CD4-positive, alpha-beta T cell (primary cell): ENCODE measurements at regions not wholly inside any gene's neighbourhood (a gene's known extent, or its start where the extent isn't known, plus 50 kb on each side); places are given as distances from the start of the nearest gene placed in this dataset.
"Not testable (repeated sequence)": the region's sequence is repeated elsewhere in the genome, so short reads cannot be mapped to it uniquely, and the experiment has no call there.

ENCODE experiments used
- ATAC-seq: fragments of 200-7000 bp; cut with Tn5 transposase; one replicate; pipeline ENCODE4 v1.10.0; 2022; ENCODE audit warnings: mild to moderate bottlenecking; ENCODE audit not compliant: poor library complexity
- CTCF ChIA-PET: fragments of 350-600 bp; sonication (Branson Sonifier 250); formaldehyde crosslinking; loops from one replicate; lab custom pipeline; 2021; ENCODE audit warnings: antibody characterized with exemption, inconsistent platforms; lab: Charles Lee
- POLR2A ChIA-PET: fragments of 350-600 bp; sonication (Branson Sonifier 250); formaldehyde crosslinking; loops from one replicate; lab custom pipeline; 2021; ENCODE audit warnings: antibody characterized with exemption, inconsistent platforms; lab: Charles Lee
- DNase-seq, 14 experiments: peaks; one replicate each; pipeline ENCODE4 v3.0.0-alpha.2; 2013 to 2020; ENCODE audit warnings: mixed read lengths in 2 of 14
- H3K27ac ChIP-seq, 2 donors: one replicate each; pipeline versions ENCODE4 v1.5.1 to v1.7.0; 2013; ENCODE audit warnings: low read length in 2 of 2, low read depth in 1 of 2, mild to moderate bottlenecking in 1 of 2
- H3K27me3 ChIP-seq, 2 experiments: 1 replicate in 1 of 2; 2 replicates in 1 of 2; pipeline versions ENCODE4 v1.6.1 to v1.7.0; 2013; ENCODE audit warnings: low read length in 2 of 2, control low read depth in 1 of 2, mild to moderate bottlenecking in 1 of 2, moderate library complexity in 1 of 2; ENCODE audit not compliant: insufficient read depth in 2 of 2, control insufficient read depth in 1 of 2
- H3K36me3 ChIP-seq: one replicate; pipeline ENCODE4 v1.6.1; 2013; ENCODE audit warnings: low read length, control low read depth; ENCODE audit not compliant: insufficient read depth
- H3K4me1 ChIP-seq: one replicate; pipeline ENCODE4 v1.6.1; 2013; ENCODE audit warnings: low read length, control low read depth; ENCODE audit not compliant: insufficient read depth
- H3K4me3 ChIP-seq: one replicate; pipeline ENCODE4 v1.5.1; 2013; ENCODE audit warnings: mild to moderate bottlenecking, low read length, moderate library complexity
- H3K9me3 ChIP-seq, 2 experiments: 1 replicate in 1 of 2; 2 replicates in 1 of 2; pipeline versions ENCODE4 v1.6.1 to v1.7.0; 2013; ENCODE audit warnings: low read length in 2 of 2, mild to moderate bottlenecking in 2 of 2, control low read depth in 1 of 2, moderate library complexity in 1 of 2; ENCODE audit not compliant: control insufficient read depth in 1 of 2, insufficient read depth in 1 of 2
- H3K27ac Mint-ChIP-seq: one replicate; pipeline ENCODE4 v1.8.0; 2020; ENCODE audit warnings: mixed read lengths
- H3K27me3 Mint-ChIP-seq: one replicate; pipeline ENCODE4 v1.8.0; 2021; ENCODE audit warnings: mixed read lengths
- H3K36me3 Mint-ChIP-seq: one replicate; pipeline ENCODE4 v1.8.0; 2021; ENCODE audit warnings: low read depth, mixed read lengths
- H3K4me1 Mint-ChIP-seq: one replicate; pipeline ENCODE4 v1.8.0; 2021; ENCODE audit warnings: low read depth, mixed read lengths
- H3K4me3 Mint-ChIP-seq: one replicate; pipeline ENCODE4 v1.8.0; 2020; ENCODE audit warnings: mild to moderate bottlenecking, mixed read lengths
- H3K9me3 Mint-ChIP-seq: one replicate; pipeline ENCODE4 v1.8.0; 2020; ENCODE audit warnings: mixed read lengths
- intact Hi-C, 2 experiments: fragments of 100-400 bp; cut with DNase I in 1 of 2; cut with micrococcal nuclease in 1 of 2; formaldehyde crosslinking; loops; one replicate each; pipeline versions ENCODE4 v1.15.1 to v1.9.0; 2023 to 2025; cut with DNase I, micrococcal nuclease
- TF ChIP-seq, protein P1 (sequence below): fragments of 200-600 bp; IDR thresholded peaks from one replicate; pipeline ENCODE4 v1.8.0; 2022; ENCODE audit warnings: antibody characterized with exemption, mild to moderate bottlenecking

DNA sequence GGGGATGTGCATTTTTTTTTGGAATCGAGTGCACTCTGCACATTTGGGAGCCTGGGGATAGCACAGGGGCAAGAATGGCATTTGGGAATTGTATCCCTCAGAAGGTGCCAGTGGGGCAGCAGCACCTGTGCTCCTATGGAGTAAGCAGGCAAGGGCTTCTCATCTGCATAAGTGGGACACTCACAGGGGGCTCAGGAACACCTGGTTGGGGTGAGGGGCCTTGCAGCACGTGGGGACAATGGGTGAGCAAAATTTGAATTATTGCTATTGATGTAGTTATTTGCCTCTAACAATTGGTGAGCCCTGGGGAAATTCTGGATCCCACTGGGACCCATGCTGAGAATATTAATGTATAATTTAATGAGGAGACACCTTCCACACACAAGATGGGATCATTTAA is 274.2 kb downstream of the TTC6 start:
- TF ChIP-seq, protein P1, sequence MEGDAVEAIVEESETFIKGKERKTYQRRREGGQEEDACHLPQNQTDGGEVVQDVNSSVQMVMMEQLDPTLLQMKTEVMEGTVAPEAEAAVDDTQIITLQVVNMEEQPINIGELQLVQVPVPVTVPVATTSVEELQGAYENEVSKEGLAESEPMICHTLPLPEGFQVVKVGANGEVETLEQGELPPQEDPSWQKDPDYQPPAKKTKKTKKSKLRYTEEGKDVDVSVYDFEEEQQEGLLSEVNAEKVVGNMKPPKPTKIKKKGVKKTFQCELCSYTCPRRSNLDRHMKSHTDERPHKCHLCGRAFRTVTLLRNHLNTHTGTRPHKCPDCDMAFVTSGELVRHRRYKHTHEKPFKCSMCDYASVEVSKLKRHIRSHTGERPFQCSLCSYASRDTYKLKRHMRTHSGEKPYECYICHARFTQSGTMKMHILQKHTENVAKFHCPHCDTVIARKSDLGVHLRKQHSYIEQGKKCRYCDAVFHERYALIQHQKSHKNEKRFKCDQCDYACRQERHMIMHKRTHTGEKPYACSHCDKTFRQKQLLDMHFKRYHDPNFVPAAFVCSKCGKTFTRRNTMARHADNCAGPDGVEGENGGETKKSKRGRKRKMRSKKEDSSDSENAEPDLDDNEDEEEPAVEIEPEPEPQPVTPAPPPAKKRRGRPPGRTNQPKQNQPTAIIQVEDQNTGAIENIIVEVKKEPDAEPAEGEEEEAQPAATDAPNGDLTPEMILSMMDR, result no peak
- Histone ChIP-seq H3K4me3 (no peak overlapping the region), H3K36me3 (no peaks in the 10 kb centered on the region), H3K27ac (no peak overlapping the region), H3K4me1 (peaks cover 4% of the 10 kb centered on the region), H3K9me3 (no peaks in the 10 kb centered on the region), H3K27me3 (no peaks in the 10 kb centered on the region)
- intact Hi-C loops, result loop anchor here in 1 of 2 experiments (5.0 kb wide), 1 partner anchor 637 kb away; no protein-coding TSS in a partner anchor
- no peak for DNase-seq
- no peaks in the 10 kb centered on the region for H3K9me3 Mint-ChIP-seq
- ChIA-PET CTCF (no interaction called here), POLR2A (no interaction called here)
- no peak overlapping the region for H3K27ac Mint-ChIP-seq
- no peaks in the 10 kb centered on the region for H3K36me3 Mint-ChIP-seq
- ATAC-seq, result no peak
- peaks cover 3% of the 10 kb centered on the region for H3K4me1 Mint-ChIP-seq
- H3K27me3 Mint-ChIP-seq, result no peaks in the 10 kb centered on the region
- no peak overlapping the region for H3K4me3 Mint-ChIP-seq

DNA sequence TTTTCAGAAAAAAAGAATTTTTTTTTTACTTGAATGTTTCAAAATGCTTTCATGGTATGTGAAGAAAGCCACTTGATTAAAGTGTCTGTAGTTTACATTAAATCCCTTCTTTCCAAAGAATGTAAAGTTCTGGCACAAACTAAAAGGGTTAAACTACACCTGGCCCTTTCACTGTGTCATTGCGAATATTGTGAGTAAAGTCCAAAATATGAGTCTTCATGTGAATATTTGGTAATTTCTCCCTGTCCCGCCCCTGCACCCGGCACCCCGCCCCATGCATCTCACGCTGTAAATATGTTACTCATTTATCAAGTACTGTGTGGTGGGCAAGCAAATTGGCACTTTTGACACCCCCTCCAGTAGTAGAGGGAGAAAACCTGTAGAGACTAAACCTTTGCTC is 274.7 kb downstream of the TTC6 start:
- Histone ChIP-seq H3K27ac (no peak overlapping the region), H3K36me3 (no peaks in the 10 kb centered on the region), H3K4me1 (peaks cover 7% of the 10 kb centered on the region), H3K27me3 (no peaks in the 10 kb centered on the region), H3K9me3 (no peaks in the 10 kb centered on the region), H3K4me3 (no peak overlapping the region)
- intact Hi-C loops, result loop anchor here in 1 of 2 experiments (5.0 kb wide), 1 partner anchor 638 kb away; no protein-coding TSS in a partner anchor
- POLR2A ChIA-PET, result no interaction called here
- ATAC-seq (no peak), DNase-seq (no peak)
- Mint-ChIP-seq H3K9me3 (no peaks in the 10 kb centered on the region), H3K36me3 (no peaks in the 10 kb centered on the region), H3K27me3 (no peaks in the 10 kb centered on the region), H3K4me1 (peaks cover 7% of the 10 kb centered on the region), H3K4me3 (no peak overlapping the region), H3K27ac (no peak overlapping the region)
- CTCF ChIA-PET, result no interaction called here
- TF ChIP-seq, protein P1, result no peak

DNA sequence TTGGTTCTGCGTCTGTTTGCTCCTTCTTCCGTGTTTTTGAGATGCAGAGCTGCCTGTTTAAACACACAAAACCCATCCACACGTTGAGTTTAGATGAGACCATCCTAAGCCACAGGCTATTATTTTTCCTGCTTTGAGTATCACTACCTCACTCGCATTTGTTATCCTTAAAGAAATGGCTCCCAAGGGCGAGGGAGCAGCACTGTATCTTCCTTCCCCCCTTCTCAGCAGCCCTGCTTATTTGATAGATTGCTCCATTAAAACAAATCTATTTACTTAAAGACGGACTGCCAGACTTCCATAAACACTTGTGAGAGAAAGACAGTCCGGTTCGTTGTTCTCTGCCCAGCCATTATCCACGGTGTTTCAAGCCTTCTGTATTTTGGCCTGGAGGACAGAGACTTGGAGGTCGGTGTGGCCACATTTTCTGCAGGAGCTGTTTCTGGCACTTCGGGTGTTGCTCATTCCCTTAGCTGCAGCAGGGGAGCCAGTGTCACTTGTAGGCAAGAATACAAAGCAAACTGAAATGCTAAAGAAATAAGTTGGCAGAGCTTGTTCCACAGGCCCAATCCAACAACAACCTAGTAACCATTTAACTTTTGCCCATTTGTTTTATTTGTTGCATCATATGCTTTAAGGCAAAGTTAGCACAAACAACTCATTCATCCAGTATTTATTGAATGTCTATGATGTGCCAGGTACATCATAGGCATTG is 275.4 kb downstream of the TTC6 start:
- DNase-seq (no peak), ATAC-seq (no peak)
- H3K27me3 ChIP-seq, result no peaks in the 10 kb centered on the region
- peaks cover 7% of the 10 kb centered on the region for H3K4me1 ChIP-seq
- Mint-ChIP-seq H3K4me3 (no peak overlapping the region), H3K27ac (no peak overlapping the region), H3K27me3 (no peaks in the 10 kb centered on the region), H3K9me3 (no peaks in the 10 kb centered on the region), H3K36me3 (no peaks in the 10 kb centered on the region), H3K4me1 (peaks cover 7% of the 10 kb centered on the region)
- H3K36me3 ChIP-seq, result no peaks in the 10 kb centered on the region
- intact Hi-C loops, result loop anchor here in 1 of 2 experiments (5.0 kb wide), 1 partner anchor 638 kb away; no protein-coding TSS in a partner anchor
- H3K4me3 ChIP-seq, result no peak overlapping the region
- CTCF ChIA-PET, result no interaction called here
- H3K9me3 ChIP-seq, result no peaks in the 10 kb centered on the region
- TF ChIP-seq, protein P1, result no peak
- no peak overlapping the region for H3K27ac ChIP-seq
- POLR2A ChIA-PET, result no interaction called here

DNA sequence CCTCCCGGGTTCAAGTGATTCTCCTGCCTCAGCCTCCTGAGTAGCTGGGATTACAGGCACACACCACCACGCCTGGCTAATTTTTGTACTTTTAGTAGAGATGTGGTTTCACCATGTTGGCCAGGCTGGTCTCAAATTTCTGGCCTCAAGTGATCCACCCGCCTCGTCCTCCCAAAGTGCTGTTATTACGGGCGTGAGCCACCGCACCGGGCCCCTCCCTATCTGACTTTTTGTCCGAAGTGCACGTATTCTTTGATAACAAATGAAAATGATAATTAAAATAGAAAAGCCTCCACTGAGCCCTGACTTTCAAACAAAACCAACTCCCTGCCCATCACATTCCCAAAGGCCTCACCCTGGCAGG is 278.6 kb downstream of the TTC6 start:
- H3K27me3 ChIP-seq, H3K9me3 ChIP-seq, H3K4me1 ChIP-seq, CTCF ChIA-PET, H3K4me3 Mint-ChIP-seq, H3K4me3 ChIP-seq, H3K27me3 Mint-ChIP-seq, H3K27ac ChIP-seq, H3K36me3 ChIP-seq, H3K9me3 Mint-ChIP-seq, POLR2A ChIA-PET, H3K27ac Mint-ChIP-seq, DNase-seq, ATAC-seq, H3K36me3 Mint-ChIP-seq, H3K4me1 Mint-ChIP-seq: not testable (repeated sequence)
- intact Hi-C loops, result loop anchor here in 1 of 2 experiments (5.0 kb wide), 1 partner anchor 642 kb away; no protein-coding TSS in a partner anchor
